HG02884 (cell line): ENCODE measurements at regions not wholly inside any gene's neighbourhood (a gene's known extent, or its start where the extent isn't known, plus 50 kb on each side); places are given as distances from the start of the nearest gene placed in this dataset.

Experiments used
- ATAC-seq: cut with Tn5 transposase; IDR thresholded peaks from one replicate; pipeline ENCODE4 v1.9.1; 2021; ENCODE audit warnings: mild to moderate bottlenecking, moderate library complexity; ENCODE audit not compliant: unreplicated experiment

- ATAC-seq = no peak
Measured at GRCh38 chr3:22908989-22909507, 294.1 kb upstream of the UBE2E2 start.

- ATAC-seq = no peak
Measured at GRCh38 chr3:22916933-22917332, 286.2 kb upstream of the UBE2E2 start.

- no peak for ATAC-seq
Measured at GRCh38 chr3:22920006-22920405, 283.1 kb upstream of the UBE2E2 start.

GRCh38 chr3:22922317-22922716 lies 280.8 kb upstream of the UBE2E2 start:
- no peak for ATAC-seq

- ATAC-seq = no peak
Measured at GRCh38 chr3:22923711-22924110, 279.4 kb upstream of the UBE2E2 start.

GRCh38 chr3:22928216-22929110 lies 274.7 kb upstream of the UBE2E2 start:
- no peak for ATAC-seq

GRCh38 chr3:22933051-22933840 lies 269.9 kb upstream of the UBE2E2 start:
- ATAC-seq = no peak

- no peak for ATAC-seq
Measured at GRCh38 chr3:22933841-22934116, 269.3 kb upstream of the UBE2E2 start.

GRCh38 chr3:22935040-22935439 lies 268.1 kb upstream of the UBE2E2 start:
- no peak for ATAC-seq

GRCh38 chr3:22937536-22937935 lies 265.6 kb upstream of the UBE2E2 start:
- no peak for ATAC-seq

- ATAC-seq = no peak
Measured at GRCh38 chr3:22938739-22939138, 264.4 kb upstream of the UBE2E2 start.

GRCh38 chr3:22939349-22939748 lies 263.8 kb upstream of the UBE2E2 start:
- ATAC-seq = no peak

GRCh38 chr3:22940285-22940684 lies 262.8 kb upstream of the UBE2E2 start:
- ATAC-seq = no peak

GRCh38 chr3:22942981-22943380 lies 260.1 kb upstream of the UBE2E2 start:
- no peak for ATAC-seq

GRCh38 chr3:22947851-22948250 lies 255.3 kb upstream of the UBE2E2 start:
- no peak for ATAC-seq

GRCh38 chr3:22951910-22952309 lies 251.2 kb upstream of the UBE2E2 start:
- ATAC-seq = no peak

- no peak for ATAC-seq
Measured at GRCh38 chr3:22952860-22953259, 250.3 kb upstream of the UBE2E2 start.

- ATAC-seq = peak; percentile 97
Measured at GRCh38 chr3:22959593-22959992, 243.5 kb upstream of the UBE2E2 start.

GRCh38 chr3:22960105-22960984 lies 242.8 kb upstream of the UBE2E2 start:
- peak; percentile 34 for ATAC-seq

GRCh38 chr3:22962244-22962643 lies 240.9 kb upstream of the UBE2E2 start:
- ATAC-seq = no peak

- ATAC-seq = no peak
Measured at GRCh38 chr3:22966349-22966748, 236.8 kb upstream of the UBE2E2 start.
